ENCODE measurements at regions not wholly inside any gene's neighbourhood (a gene's known extent, or its start where the extent isn't known, plus 50 kb on each side); places are given as distances from the start of the nearest gene placed in this dataset.

- no peak overlapping the region for H3K4me2 ChIP-seq (ENCODE audit: control insufficient read depth, insufficient read depth)
- DNase-seq (ENCODE audit: low read depth, low spot score) (no peak), FAIRE-seq (no peak), ATAC-seq (no peak)
- WGBS (ENCODE audit: insufficient coverage, insufficient replicate concordance, low lambda C conversion rate, missing lambda C conversion rate), result 19% methylated on average over 20 of the region's 20 CpGs
- no peak overlapping the region for H3K4me3 ChIP-seq
- TF ChIP-seq EZH2 (IDR thresholded peaks at IDR 0.05; ENCODE audit: borderline replicate concordance, control insufficient read depth, low read depth, low read length), result no peak
- TF ChIP-seq PKNOX1 (IDR thresholded peaks at IDR 0.05), result no peak
- TF ChIP-seq SIN3A (IDR thresholded peaks at IDR 0.05; ENCODE audit: low read depth, low read length), result no peak
- no peak for TF ChIP-seq SMARCA5 (IDR thresholded peaks at IDR 0.05)
- no peak for TF ChIP-seq EGR1 (IDR thresholded peaks at IDR 0.05; ENCODE audit: borderline replicate concordance in 1 of 2, low read depth in 2 of 2, low read length in 2 of 2)
- no peak for TF ChIP-seq ZSCAN29 (IDR thresholded peaks at IDR 0.05)
- no peak for TF ChIP-seq NKRF (conservative IDR thresholded peaks at IDR 0.05)
- TF ChIP-seq ZBTB40 (IDR thresholded peaks at IDR 0.05; ENCODE audit: borderline replicate concordance), result no peak
- in situ Hi-C loops (cut with MboI) (no loop called here), intact Hi-C loops (cut with micrococcal nuclease; ENCODE audit: unreplicated experiment) (no loop called here)
- H3K79me2 ChIP-seq (ENCODE audit: control insufficient read depth, insufficient read depth, low read length), result no peaks in the 10 kb centered on the region
- peaks cover 2 to 6% of the 10 kb centered on the region in 2 experiments; a peak in 3 of 4 replicates for H3K27me3 ChIP-seq (replicated peaks in 1 of 2; ENCODE audit: control insufficient read depth in 2 of 2, insufficient read depth in 2 of 2, low read length in 1 of 2)
- H3K36me3 ChIP-seq (ENCODE audit: control insufficient read depth in 2 of 2, insufficient read depth in 2 of 2, low read length in 1 of 2), result no peaks in the 10 kb centered on the region
- ChIA-PET POLR2A (no interaction called here), RAD21 (ENCODE audit: unreplicated experiment) (no interaction called here), SMC1A (ENCODE audit: uncharacterized antibody, unreplicated experiment) (no interaction called here), CTCF (no interaction called here)
- H3K9ac ChIP-seq (ENCODE audit: control insufficient read depth, insufficient read depth, low read length), result no peak overlapping the region
- H2AFZ ChIP-seq (ENCODE audit: control insufficient read depth, low read depth, low read length), result no peak overlapping the region
- no peak overlapping the region for H3K27ac ChIP-seq (ENCODE audit: control insufficient read depth, insufficient read depth)
- no peaks in the 10 kb centered on the region for H4K20me1 ChIP-seq (ENCODE audit: control insufficient read depth, insufficient read depth)
- no TSS peak for BruUV-seq (replicated peaks)
- H3K4me1 ChIP-seq (ENCODE audit: control insufficient read depth, insufficient read depth, low read length), result no peaks in the 10 kb centered on the region
- H3K9me3 ChIP-seq (replicated peaks; ENCODE audit: control insufficient read depth, insufficient read depth, low read length), result no peaks in the 10 kb centered on the region; the same call in 2 of the 3 replicates
Measured at GRCh38 chr22:44585559-44586350, 87.7 kb upstream of the RTL6 start.
